ENCODE measurements at regions not wholly inside any gene's neighbourhood (a gene's known extent, or its start where the extent isn't known, plus 50 kb on each side); places are given as distances from the start of the nearest gene placed in this dataset.
A peak's percentile ranks its signal among the peaks of the same experiment; 100 is the strongest.

- TF ChIP-seq, protein P1, sequence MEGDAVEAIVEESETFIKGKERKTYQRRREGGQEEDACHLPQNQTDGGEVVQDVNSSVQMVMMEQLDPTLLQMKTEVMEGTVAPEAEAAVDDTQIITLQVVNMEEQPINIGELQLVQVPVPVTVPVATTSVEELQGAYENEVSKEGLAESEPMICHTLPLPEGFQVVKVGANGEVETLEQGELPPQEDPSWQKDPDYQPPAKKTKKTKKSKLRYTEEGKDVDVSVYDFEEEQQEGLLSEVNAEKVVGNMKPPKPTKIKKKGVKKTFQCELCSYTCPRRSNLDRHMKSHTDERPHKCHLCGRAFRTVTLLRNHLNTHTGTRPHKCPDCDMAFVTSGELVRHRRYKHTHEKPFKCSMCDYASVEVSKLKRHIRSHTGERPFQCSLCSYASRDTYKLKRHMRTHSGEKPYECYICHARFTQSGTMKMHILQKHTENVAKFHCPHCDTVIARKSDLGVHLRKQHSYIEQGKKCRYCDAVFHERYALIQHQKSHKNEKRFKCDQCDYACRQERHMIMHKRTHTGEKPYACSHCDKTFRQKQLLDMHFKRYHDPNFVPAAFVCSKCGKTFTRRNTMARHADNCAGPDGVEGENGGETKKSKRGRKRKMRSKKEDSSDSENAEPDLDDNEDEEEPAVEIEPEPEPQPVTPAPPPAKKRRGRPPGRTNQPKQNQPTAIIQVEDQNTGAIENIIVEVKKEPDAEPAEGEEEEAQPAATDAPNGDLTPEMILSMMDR (IDR thresholded peaks at IDR 0.05) = no peak
- no peak overlapping the region for H3K4me3 ChIP-seq
- no peak for DNase-seq (ENCODE audit: low spot score)
- no peak overlapping the region for H3K27ac ChIP-seq
These were observed 309.7 kb upstream of the KLF6 start for GRCh38 chr10:4094751-4095150.

GRCh38 chr10:4093438-4093837 lies 308.4 kb upstream of the KLF6 start:
- Histone ChIP-seq H3K4me3 (no peak overlapping the region), H3K27ac (no peak overlapping the region)
- DNase-seq (ENCODE audit: low spot score) = no peak
- TF ChIP-seq, protein P1 (IDR thresholded peaks at IDR 0.05) = no peak

- Histone ChIP-seq H3K4me3 (no peak overlapping the region), H3K27ac (no peak overlapping the region)
- no peak for DNase-seq (ENCODE audit: low spot score)
- TF ChIP-seq, protein P1 (IDR thresholded peaks at IDR 0.05) = no peak
These were observed 303.5 kb upstream of the KLF6 start for GRCh38 chr10:4088354-4089066.

DNA sequence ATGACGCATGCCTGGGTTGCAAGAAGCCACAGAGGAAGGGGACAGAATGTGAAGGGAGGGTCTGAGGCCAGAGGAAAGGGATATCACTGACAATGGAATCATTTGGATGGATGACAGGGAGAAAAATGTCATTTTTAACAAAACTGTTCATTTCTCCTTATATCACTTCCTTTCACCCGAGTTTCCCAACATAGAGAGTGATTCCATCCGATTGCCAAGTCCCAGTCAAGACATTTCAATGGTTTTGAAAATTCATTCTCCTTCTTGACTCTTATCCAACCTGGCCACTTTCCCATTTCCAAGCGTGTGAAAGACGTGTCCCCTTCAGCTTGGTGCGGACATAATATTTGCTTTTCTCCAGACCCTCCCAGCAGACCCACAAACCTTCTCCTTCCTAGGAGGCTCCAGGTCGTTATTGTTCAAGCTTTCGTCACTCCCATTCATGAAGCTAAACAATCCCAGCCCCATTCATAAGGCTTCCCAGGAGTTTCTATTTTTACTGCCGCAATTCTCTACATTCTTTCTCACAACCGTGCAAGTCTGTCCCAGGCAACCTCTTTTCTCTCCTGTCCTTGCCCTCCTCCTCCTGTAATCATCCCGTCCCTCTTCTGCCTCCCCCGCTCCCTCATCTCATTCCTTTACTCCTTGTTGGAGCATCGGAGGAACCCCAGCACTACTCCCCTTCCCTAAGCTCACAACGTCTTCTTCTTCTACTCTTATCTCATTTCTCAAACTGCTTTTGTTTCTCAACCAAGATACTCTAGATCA lies 301.3 kb upstream of the KLF6 start:
- peak overlapping the region; percentile 39 for H3K4me3 ChIP-seq
- TF ChIP-seq, protein P1 (IDR thresholded peaks at IDR 0.05) = no peak
- H3K27ac ChIP-seq = peak overlapping the region; percentile 36 to 41
- no peak for DNase-seq (ENCODE audit: low spot score)

- no peak for DNase-seq (ENCODE audit: low spot score)
- Histone ChIP-seq H3K27ac (peak overlapping the region; percentile 40 to 62), H3K4me3 (no peak overlapping the region)
- TF ChIP-seq, protein P1 (IDR thresholded peaks at IDR 0.05) = no peak
These were observed 298.5 kb upstream of the KLF6 start for GRCh38 chr10:4083509-4084003.

DNA sequence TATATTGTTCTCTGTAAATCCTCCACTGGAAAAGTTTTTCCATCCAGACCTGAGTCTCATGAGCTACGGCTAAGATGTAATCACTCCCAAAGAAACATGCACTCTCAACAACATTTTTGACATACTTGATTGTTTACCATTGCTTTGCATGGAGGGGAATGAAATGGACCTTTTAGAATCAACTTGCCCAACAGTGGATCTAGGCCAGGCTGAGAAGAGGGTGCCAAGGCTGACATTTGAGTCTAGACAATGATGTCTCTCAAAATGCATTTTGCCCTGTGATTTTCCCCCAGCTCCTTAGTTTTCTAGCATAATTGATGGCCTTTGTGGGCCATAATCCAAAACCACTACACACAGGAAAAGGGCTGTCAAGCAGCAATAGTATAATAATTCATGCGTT lies 297.9 kb upstream of the KLF6 start:
- DNase-seq (ENCODE audit: low spot score) = no peak
- TF ChIP-seq, protein P1 (IDR thresholded peaks at IDR 0.05) = no peak
- Histone ChIP-seq H3K4me3 (no peak overlapping the region), H3K27ac (peak overlapping the region; percentile 40 to 62)
